ENCODE measurements at regions not wholly inside any gene's neighbourhood (a gene's known extent, or its start where the extent isn't known, plus 50 kb on each side); places are given as distances from the start of the nearest gene placed in this dataset.
"Not testable (repeated sequence)": the region's sequence is repeated elsewhere in the genome, so short reads cannot be mapped to it uniquely, and the experiment has no call there.

DNA sequence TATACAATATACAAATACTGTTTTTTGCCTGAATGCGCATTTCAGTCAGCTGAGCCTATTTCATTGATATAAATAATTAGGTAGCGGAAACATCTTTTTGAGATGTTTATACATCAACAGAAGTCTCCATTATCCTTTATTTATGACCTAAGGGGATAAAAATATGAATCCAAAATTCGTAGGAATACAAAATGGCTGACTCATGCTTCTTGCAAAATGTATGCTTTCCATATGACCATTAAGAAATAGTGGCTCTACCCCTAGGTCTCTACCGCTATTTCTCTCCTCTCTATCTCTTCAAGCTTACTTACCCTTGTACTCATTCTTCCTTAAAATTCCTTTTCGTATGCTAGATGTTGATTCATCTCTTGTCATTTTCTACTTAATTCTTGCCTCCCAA, 338.4 kb upstream of the TMPRSS15 start:
- 76 to 83% methylated on average over 5 of the region's 5 CpGs for WGBS, 2 donors (ENCODE audit: low coverage in 1 of 2)

GRCh38 chr21:18743531-18743930, 339.9 kb upstream of the TMPRSS15 start:
- Histone ChIP-seq H3K27me3 (no peaks in the 10 kb centered on the region), H3K27ac (no peak overlapping the region), H3K4me1 (no peaks in the 10 kb centered on the region), H3K9me3 (no peaks in the 10 kb centered on the region), H3K36me3 (no peaks in the 10 kb centered on the region), H3K4me3 (no peak overlapping the region)
- 38 to 53% methylated on average over 1 of the region's 1 CpG for WGBS, 2 donors (ENCODE audit: low coverage in 1 of 2)
- intact Hi-C loops (cut with DNase I; ENCODE audit: low total_unique reads) (no loop called here), in situ Hi-C loops (cut with MboI; ENCODE audit: low pct_ligation_motif_present in 1 of 4, low pct_unique_long_range_greater_than_20kb in 1 of 4, low sequenced_read_pairs in 3 of 4) (no loop called here)
- no peak for DNase-seq
- TF ChIP-seq CTCF (IDR thresholded peaks at IDR 0.05) (no peak), POLR2AphosphoS5 (IDR thresholded peaks at IDR 0.05) (no peak), POLR2A (IDR thresholded peaks at IDR 0.05) (no peak), EP300 (IDR thresholded peaks at IDR 0.05; ENCODE audit: low read depth) (no peak)

More for the DNA sequence above, 338.4 kb upstream of the TMPRSS15 start:
- Histone ChIP-seq H3K36me3 (no peaks in the 10 kb centered on the region), H3K4me1 (no peaks in the 10 kb centered on the region), H3K27me3 (no peaks in the 10 kb centered on the region), H3K4me3 (no peak overlapping the region), H3K27ac (no peak overlapping the region), H3K9me3 (no peaks in the 10 kb centered on the region)
- intact Hi-C loops (cut with DNase I; ENCODE audit: low total_unique reads) = no loop called here
- no peak for DNase-seq
- no peak for TF ChIP-seq POLR2A (IDR thresholded peaks at IDR 0.05)
- TF ChIP-seq EP300 (IDR thresholded peaks at IDR 0.05; ENCODE audit: low read depth) = no peak
- no peak for TF ChIP-seq CTCF (IDR thresholded peaks at IDR 0.05)
- TF ChIP-seq POLR2AphosphoS5 (IDR thresholded peaks at IDR 0.05) = no peak
- in situ Hi-C loops (cut with MboI; ENCODE audit: low pct_ligation_motif_present in 1 of 4, low pct_unique_long_range_greater_than_20kb in 1 of 4, low sequenced_read_pairs in 3 of 4) = no loop called here

DNA sequence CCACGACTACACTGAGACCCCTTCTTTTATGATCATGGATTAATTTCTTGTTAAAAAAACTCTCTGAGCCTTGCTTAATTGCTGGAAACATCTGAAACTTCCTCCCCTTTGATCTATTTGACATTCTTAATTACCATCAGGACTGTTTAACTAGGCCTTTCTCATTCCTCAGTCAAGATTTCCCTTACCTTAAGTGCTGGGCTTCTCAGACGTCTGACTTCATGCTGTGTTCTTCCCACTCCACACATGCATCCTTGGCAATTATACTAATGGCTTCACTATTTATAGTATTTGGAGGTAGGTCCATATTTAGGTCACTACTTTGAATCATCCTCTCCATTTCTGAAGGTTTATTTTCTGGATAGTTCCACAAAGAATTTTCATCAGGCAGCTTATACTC, 341.3 kb upstream of the TMPRSS15 start:
- 24 to 32% methylated on average over 2 of the region's 2 CpGs for whole genome bisulfite sequencing, 2 donors (ENCODE audit: low coverage in 1 of 2)
- TF ChIP-seq EP300 (IDR thresholded peaks at IDR 0.05; ENCODE audit: low read depth) = no peak
- TF ChIP-seq CTCF (IDR thresholded peaks at IDR 0.05) = no peak
- TF ChIP-seq POLR2A (IDR thresholded peaks at IDR 0.05) = no peak
- no peak for TF ChIP-seq POLR2AphosphoS5 (IDR thresholded peaks at IDR 0.05)
- Histone ChIP-seq H3K27me3 (no peaks in the 10 kb centered on the region), H3K27ac (no peak overlapping the region), H3K36me3 (no peaks in the 10 kb centered on the region), H3K9me3 (no peaks in the 10 kb centered on the region), H3K4me3 (no peak overlapping the region), H3K4me1 (no peaks in the 10 kb centered on the region)
- intact Hi-C loops (cut with DNase I; ENCODE audit: low total_unique reads) (no loop called here), in situ Hi-C loops (cut with MboI; ENCODE audit: low pct_ligation_motif_present in 1 of 4, low pct_unique_long_range_greater_than_20kb in 1 of 4, low sequenced_read_pairs in 3 of 4) (no loop called here)
- DNase-seq = no peak

DNA sequence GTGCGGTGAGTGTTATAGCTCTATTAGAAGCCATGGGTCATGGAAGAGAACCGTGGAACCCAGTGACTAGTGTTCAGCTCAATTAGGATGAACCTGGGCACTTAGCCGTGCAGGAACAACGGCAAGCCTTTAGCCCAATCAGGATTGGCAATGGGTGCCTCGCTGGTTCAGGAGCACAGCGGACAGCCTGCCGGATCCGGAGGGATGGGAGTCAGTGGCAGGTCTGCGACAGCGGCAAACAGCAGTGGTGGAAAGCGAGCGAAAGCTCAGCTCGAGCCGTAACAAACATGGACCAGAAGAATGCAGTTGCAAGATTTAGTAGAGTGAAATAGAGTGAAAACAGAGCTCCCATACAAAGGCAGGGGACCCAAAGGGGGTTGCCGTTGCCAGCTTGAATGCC, 349.3 kb upstream of the TMPRSS15 start:
- H3K4me3 ChIP-seq; H3K4me1 ChIP-seq; intact Hi-C loops (cut with DNase I; ENCODE audit: low total_unique reads); H3K27me3 ChIP-seq; H3K36me3 ChIP-seq; H3K9me3 ChIP-seq; in situ Hi-C loops (cut with MboI; ENCODE audit: low pct_ligation_motif_present in 1 of 4, low pct_unique_long_range_greater_than_20kb in 1 of 4, low sequenced_read_pairs in 3 of 4); H3K27ac ChIP-seq; DNase-seq: not testable (repeated sequence)
- WGBS, 2 donors (ENCODE audit: low coverage in 1 of 2) = 80 to 83% methylated on average over 2 to 15 of the region's 15 CpGs

- intact Hi-C loops (cut with DNase I; ENCODE audit: low total_unique reads); in situ Hi-C loops (cut with MboI; ENCODE audit: low pct_ligation_motif_present in 1 of 4, low pct_unique_long_range_greater_than_20kb in 1 of 4, low sequenced_read_pairs in 3 of 4): not testable (repeated sequence)
Observed at GRCh38 chr21:18756272-18756671, 352.7 kb upstream of the TMPRSS15 start.

More at GRCh38 chr21:18756272-18756671, 352.7 kb upstream of the TMPRSS15 start:
- not testable (repeated sequence) for H3K4me3 ChIP-seq, H3K36me3 ChIP-seq, H3K27ac ChIP-seq, H3K4me1 ChIP-seq, H3K9me3 ChIP-seq, DNase-seq, H3K27me3 ChIP-seq
- WGBS, 2 donors (ENCODE audit: low coverage in 1 of 2) = 71 to 73% methylated on average over 1 to 4 of the region's 4 CpGs
